PFSK-1 (cell line): ENCODE measurements at regions not wholly inside any gene's neighbourhood (a gene's known extent, or its start where the extent isn't known, plus 50 kb on each side); places are given as distances from the start of the nearest gene placed in this dataset.

Experiments used
- FOXP2 ChIP-seq: optimal IDR thresholded peaks from 2 replicates; pipeline ENCODE3; 2011; ENCODE audit warnings: borderline replicate concordance, control low read depth, inconsistent platforms; ENCODE audit not compliant: insufficient read depth; ENCODE audit errors: extremely low read length, extremely low read depth
- POLR2AphosphoS5 ChIP-seq: IDR thresholded peaks from 2 replicates; pipeline ENCODE4 v1.6.1; 2012; ENCODE audit warnings: low read depth, mild to moderate bottlenecking, control low read depth, low read length, moderate library complexity
- SIN3A ChIP-seq: IDR thresholded peaks from 2 replicates; pipeline ENCODE4 v1.6.1; 2012; ENCODE audit warnings: mild to moderate bottlenecking, low read length, moderate library complexity, borderline replicate concordance; ENCODE audit not compliant: insufficient read depth
- TAF1 ChIP-seq: IDR thresholded peaks from 2 replicates; pipeline ENCODE4 v1.6.1; 2012; ENCODE audit warnings: low read length, control low read depth, borderline replicate concordance; ENCODE audit not compliant: insufficient read depth
- TF ChIP-seq, protein P1 (sequence below), 2 experiments: IDR thresholded peaks; 2 replicates each; pipeline versions ENCODE4 v1.6.1 to v1.8.0; 2011 to 2012; ENCODE audit warnings: low read depth in 2 of 2, low read length in 2 of 2, control low read depth in 1 of 2, inconsistent platforms in 1 of 2, mild to moderate bottlenecking in 1 of 2, moderate library complexity in 1 of 2; ENCODE audit not compliant: insufficient read depth in 1 of 2

- TF ChIP-seq TAF1 = no peak
- TF ChIP-seq, protein P1, sequence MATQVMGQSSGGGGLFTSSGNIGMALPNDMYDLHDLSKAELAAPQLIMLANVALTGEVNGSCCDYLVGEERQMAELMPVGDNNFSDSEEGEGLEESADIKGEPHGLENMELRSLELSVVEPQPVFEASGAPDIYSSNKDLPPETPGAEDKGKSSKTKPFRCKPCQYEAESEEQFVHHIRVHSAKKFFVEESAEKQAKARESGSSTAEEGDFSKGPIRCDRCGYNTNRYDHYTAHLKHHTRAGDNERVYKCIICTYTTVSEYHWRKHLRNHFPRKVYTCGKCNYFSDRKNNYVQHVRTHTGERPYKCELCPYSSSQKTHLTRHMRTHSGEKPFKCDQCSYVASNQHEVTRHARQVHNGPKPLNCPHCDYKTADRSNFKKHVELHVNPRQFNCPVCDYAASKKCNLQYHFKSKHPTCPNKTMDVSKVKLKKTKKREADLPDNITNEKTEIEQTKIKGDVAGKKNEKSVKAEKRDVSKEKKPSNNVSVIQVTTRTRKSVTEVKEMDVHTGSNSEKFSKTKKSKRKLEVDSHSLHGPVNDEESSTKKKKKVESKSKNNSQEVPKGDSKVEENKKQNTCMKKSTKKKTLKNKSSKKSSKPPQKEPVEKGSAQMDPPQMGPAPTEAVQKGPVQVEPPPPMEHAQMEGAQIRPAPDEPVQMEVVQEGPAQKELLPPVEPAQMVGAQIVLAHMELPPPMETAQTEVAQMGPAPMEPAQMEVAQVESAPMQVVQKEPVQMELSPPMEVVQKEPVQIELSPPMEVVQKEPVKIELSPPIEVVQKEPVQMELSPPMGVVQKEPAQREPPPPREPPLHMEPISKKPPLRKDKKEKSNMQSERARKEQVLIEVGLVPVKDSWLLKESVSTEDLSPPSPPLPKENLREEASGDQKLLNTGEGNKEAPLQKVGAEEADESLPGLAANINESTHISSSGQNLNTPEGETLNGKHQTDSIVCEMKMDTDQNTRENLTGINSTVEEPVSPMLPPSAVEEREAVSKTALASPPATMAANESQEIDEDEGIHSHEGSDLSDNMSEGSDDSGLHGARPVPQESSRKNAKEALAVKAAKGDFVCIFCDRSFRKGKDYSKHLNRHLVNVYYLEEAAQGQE (IDR thresholded peaks at IDR 0.05; ENCODE audit: insufficient read depth in 1 of 2, low read depth in 2 of 2, low read length in 2 of 2) = no peak
- no peak for TF ChIP-seq SIN3A
- TF ChIP-seq POLR2AphosphoS5 = no peak
- no peak for TF ChIP-seq FOXP2
These were observed 1174.6 kb downstream of the CDH12 start for GRCh38 chr5:21678526-21678925.

GRCh38 chr5:21672911-21673310 is 1180.2 kb downstream of the CDH12 start:
- TF ChIP-seq, protein P1 (IDR thresholded peaks at IDR 0.05; ENCODE audit: insufficient read depth in 1 of 2, low read depth in 2 of 2, low read length in 2 of 2) = no peak
- TF ChIP-seq TAF1 = no peak
- no peak for TF ChIP-seq POLR2AphosphoS5
- no peak for TF ChIP-seq FOXP2
- TF ChIP-seq SIN3A = no peak

DNA sequence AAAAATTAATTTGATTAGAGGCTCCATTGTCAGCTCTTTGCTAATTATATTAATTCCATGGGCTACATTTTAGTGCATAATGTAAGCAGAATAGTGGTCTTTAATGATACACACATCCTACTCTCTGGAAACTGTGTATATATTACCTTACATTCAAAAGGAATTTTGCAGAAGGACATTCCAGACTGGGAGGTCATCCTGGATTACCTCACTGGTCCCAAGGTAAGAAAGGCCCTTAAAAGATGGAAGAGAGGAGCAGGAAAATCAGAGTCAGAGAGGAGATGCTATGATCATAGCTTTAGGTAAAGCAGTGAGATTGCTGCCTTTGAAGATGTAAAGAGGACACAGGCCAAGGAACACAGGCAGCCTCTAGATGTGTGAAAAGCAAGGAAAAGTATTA is 1180.8 kb downstream of the CDH12 start:
- TF ChIP-seq SIN3A (no peak), TAF1 (no peak), POLR2AphosphoS5 (no peak), FOXP2 (no peak)
- TF ChIP-seq, protein P1 (IDR thresholded peaks at IDR 0.05; ENCODE audit: insufficient read depth in 1 of 2, low read depth in 2 of 2, low read length in 2 of 2) = no peak

- no peak for TF ChIP-seq SIN3A
- TF ChIP-seq TAF1 = no peak
- TF ChIP-seq POLR2AphosphoS5 = no peak
- TF ChIP-seq, protein P1 (IDR thresholded peaks at IDR 0.05; ENCODE audit: insufficient read depth in 1 of 2, low read depth in 2 of 2, low read length in 2 of 2) = no peak
- TF ChIP-seq FOXP2 = no peak
These were observed 1187.6 kb downstream of the CDH12 start for GRCh38 chr5:21665524-21665923.

GRCh38 chr5:21663082-21663481 is 1190.1 kb downstream of the CDH12 start:
- TF ChIP-seq POLR2AphosphoS5 (no peak), SIN3A (no peak)
